HG03025 (cell line): ENCODE measurements at regions not wholly inside any gene's neighbourhood (a gene's known extent, or its start where the extent isn't known, plus 50 kb on each side); places are given as distances from the start of the nearest gene placed in this dataset.

Experiments used
- ATAC-seq: cut with Tn5 transposase; IDR thresholded peaks from one replicate; pipeline ENCODE4 v1.9.1; 2021; ENCODE audit warnings: mild to moderate bottlenecking, moderate library complexity; ENCODE audit not compliant: unreplicated experiment, low FRiP score

- ATAC-seq: no peak
Measured at GRCh38 chr4:117425636-117426035, 340.3 kb upstream of the TRAM1L1 start.

- no peak for ATAC-seq
Measured at GRCh38 chr4:117428536-117428935, 343.2 kb upstream of the TRAM1L1 start.

- ATAC-seq: no peak
Measured at GRCh38 chr4:117429061-117429460, 343.7 kb upstream of the TRAM1L1 start.

- no peak for ATAC-seq
Measured at GRCh38 chr4:117429506-117429905, 344.1 kb upstream of the TRAM1L1 start.

- no peak for ATAC-seq
Measured at GRCh38 chr4:117434424-117434823, 349.0 kb upstream of the TRAM1L1 start.

GRCh38 chr4:117447925-117448324, 362.5 kb upstream of the TRAM1L1 start:
- ATAC-seq: no peak

GRCh38 chr4:117455088-117455487, 369.7 kb upstream of the TRAM1L1 start:
- no peak for ATAC-seq

- no peak for ATAC-seq
Measured at GRCh38 chr4:117466388-117466787, 381.0 kb upstream of the TRAM1L1 start.

GRCh38 chr4:117467404-117467803, 382.0 kb upstream of the TRAM1L1 start:
- ATAC-seq: no peak

- ATAC-seq: no peak
Measured at GRCh38 chr4:117474987-117475386, 389.6 kb upstream of the TRAM1L1 start.

- ATAC-seq: no peak
Measured at GRCh38 chr4:117477925-117478324, 392.5 kb upstream of the TRAM1L1 start.

GRCh38 chr4:117478702-117479101, 393.3 kb upstream of the TRAM1L1 start:
- ATAC-seq: no peak

- no peak for ATAC-seq
Measured at GRCh38 chr4:117479673-117480072, 394.3 kb upstream of the TRAM1L1 start.

- no peak for ATAC-seq
Measured at GRCh38 chr4:117481742-117482141, 396.4 kb upstream of the TRAM1L1 start.

GRCh38 chr4:117488692-117489091, 403.3 kb upstream of the TRAM1L1 start:
- ATAC-seq: no peak

GRCh38 chr4:117489107-117489506, 403.7 kb upstream of the TRAM1L1 start:
- no peak for ATAC-seq

- no peak for ATAC-seq
Measured at GRCh38 chr4:117491516-117491915, 406.1 kb upstream of the TRAM1L1 start.

- ATAC-seq: no peak
Measured at GRCh38 chr4:117495802-117496201, 410.4 kb upstream of the TRAM1L1 start.

GRCh38 chr4:117512414-117512813, 427.0 kb upstream of the TRAM1L1 start:
- ATAC-seq: no peak

GRCh38 chr4:117514391-117515175, 429.2 kb upstream of the TRAM1L1 start:
- no peak for ATAC-seq

GRCh38 chr4:117515921-117516320, 430.5 kb upstream of the TRAM1L1 start:
- no peak for ATAC-seq

GRCh38 chr4:117527601-117528000, 442.2 kb upstream of the TRAM1L1 start:
- no peak for ATAC-seq

- ATAC-seq: no peak
Measured at GRCh38 chr4:117529401-117529800, 444.0 kb upstream of the TRAM1L1 start.
